ENCODE measurements at regions not wholly inside any gene's neighbourhood (a gene's known extent, or its start where the extent isn't known, plus 50 kb on each side); places are given as distances from the start of the nearest gene placed in this dataset.
A peak's percentile ranks its signal among the peaks of the same experiment; 100 is the strongest.
"Not testable (repeated sequence)": the region's sequence is repeated elsewhere in the genome, so short reads cannot be mapped to it uniquely, and the experiment has no call there.

DNA sequence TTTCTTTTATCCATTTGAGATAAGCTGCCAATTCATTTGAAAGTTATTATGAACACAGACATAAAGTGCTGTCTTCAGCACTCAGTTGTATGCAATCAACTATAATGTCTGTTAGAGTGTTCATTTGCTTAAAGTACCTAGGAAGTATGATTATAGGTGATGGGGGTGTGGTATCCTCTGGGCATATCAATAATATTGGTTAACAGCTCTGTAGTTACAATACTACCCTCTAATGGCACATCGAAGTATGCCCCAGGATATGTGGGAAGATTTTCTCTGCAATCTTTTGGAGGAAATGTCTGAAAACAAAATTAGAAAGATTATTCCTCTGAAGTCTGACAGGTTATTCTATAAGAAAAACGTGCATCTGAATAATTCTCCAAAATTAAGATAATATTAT is 429.7 kb downstream of the ARL4A start:
- Histone ChIP-seq H3K27me3 (ENCODE audit: insufficient read depth, low read depth, severe bottlenecking) (no peaks in the 10 kb centered on the region), H3K9me3 (ENCODE audit: severe bottlenecking) (no peaks in the 10 kb centered on the region), H3K4me3 (ENCODE audit: low read depth, low read length) (no peak overlapping the region), H3K36me3 (no peaks in the 10 kb centered on the region), H3K27ac (no peak overlapping the region)
- TF ChIP-seq, protein P1, sequence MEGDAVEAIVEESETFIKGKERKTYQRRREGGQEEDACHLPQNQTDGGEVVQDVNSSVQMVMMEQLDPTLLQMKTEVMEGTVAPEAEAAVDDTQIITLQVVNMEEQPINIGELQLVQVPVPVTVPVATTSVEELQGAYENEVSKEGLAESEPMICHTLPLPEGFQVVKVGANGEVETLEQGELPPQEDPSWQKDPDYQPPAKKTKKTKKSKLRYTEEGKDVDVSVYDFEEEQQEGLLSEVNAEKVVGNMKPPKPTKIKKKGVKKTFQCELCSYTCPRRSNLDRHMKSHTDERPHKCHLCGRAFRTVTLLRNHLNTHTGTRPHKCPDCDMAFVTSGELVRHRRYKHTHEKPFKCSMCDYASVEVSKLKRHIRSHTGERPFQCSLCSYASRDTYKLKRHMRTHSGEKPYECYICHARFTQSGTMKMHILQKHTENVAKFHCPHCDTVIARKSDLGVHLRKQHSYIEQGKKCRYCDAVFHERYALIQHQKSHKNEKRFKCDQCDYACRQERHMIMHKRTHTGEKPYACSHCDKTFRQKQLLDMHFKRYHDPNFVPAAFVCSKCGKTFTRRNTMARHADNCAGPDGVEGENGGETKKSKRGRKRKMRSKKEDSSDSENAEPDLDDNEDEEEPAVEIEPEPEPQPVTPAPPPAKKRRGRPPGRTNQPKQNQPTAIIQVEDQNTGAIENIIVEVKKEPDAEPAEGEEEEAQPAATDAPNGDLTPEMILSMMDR (IDR thresholded peaks at IDR 0.05; ENCODE audit: low read depth, low read length) = peak; percentile 15; the same call in 1 of the 2 replicates
- no peak for DNase-seq

DNA sequence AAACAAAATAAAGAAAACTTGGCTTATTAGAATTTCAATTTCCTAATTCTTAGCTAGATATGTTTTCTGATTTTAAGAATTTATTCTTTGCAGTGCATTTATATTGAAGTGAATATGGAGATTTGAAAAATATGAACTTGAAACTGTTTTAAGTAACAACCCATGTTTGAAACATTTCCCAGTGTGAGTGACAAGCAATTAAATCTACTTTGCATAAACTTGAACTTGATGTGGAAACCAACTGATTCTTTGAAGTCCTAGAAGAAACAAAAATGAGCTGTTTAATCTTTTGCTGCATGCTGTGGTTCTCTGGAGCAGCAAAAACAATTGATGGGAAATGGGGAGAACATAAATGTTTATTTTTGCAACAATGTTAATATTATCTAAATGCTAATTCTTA is 430.2 kb downstream of the ARL4A start:
- H3K4me3 ChIP-seq (ENCODE audit: low read depth, low read length) = no peak overlapping the region
- TF ChIP-seq, protein P1 (IDR thresholded peaks at IDR 0.05; ENCODE audit: low read depth, low read length) = no peak
- no peak for DNase-seq

DNA sequence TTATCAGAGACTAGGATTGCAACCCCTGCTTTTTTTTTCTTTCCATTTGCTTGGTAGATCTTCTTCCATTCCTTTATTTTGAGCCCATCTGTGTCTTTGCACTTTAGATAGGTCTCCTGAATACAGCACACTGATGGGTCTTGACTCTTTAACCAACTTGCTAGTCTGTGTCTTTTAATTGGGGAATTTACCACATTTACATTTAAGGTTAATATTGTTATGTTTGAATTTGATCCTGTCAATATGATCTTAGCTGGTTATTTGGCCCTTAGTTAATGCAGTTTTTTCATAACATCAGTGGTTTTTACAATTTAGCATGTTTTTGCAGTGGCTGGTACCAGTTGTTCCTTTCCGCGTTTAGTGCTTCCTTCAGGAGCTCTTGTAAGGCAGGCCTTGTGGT is 437.2 kb downstream of the ARL4A start:
- not testable (repeated sequence) for H3K4me3 ChIP-seq (ENCODE audit: low read depth, low read length); H3K9me3 ChIP-seq (ENCODE audit: severe bottlenecking); DNase-seq; H3K27me3 ChIP-seq (ENCODE audit: insufficient read depth, low read depth, severe bottlenecking); H3K27ac ChIP-seq; H3K36me3 ChIP-seq

More for the DNA sequence above, 430.2 kb downstream of the ARL4A start:
- H3K36me3 ChIP-seq = no peaks in the 10 kb centered on the region
- H3K27me3 ChIP-seq (ENCODE audit: insufficient read depth, low read depth, severe bottlenecking) = no peaks in the 10 kb centered on the region
- H3K9me3 ChIP-seq (ENCODE audit: severe bottlenecking) = no peaks in the 10 kb centered on the region
- no peak overlapping the region for H3K27ac ChIP-seq

DNA sequence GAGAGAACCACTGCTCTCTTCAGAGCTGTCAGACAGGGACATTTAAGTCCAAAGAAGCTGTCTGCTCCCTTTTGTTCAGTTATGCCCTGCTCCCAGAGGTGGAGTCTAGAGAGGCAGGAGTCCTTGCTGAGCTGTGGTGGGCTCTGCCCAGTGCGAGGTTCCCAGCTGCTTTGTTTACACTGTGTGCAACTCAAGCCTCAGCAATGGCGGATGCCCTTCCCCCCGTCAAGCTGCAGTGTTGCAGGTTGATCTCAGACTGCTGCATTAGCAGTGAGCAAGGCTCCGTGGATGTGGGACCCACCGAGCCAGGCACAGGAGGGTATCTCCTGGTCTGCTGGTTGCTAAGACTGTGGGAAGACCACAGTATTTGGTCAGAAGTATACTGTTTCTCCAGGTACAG is 438.9 kb downstream of the ARL4A start:
- TF ChIP-seq, protein P1 (IDR thresholded peaks at IDR 0.05; ENCODE audit: low read depth, low read length) = no peak
- Histone ChIP-seq H3K27ac (no peak overlapping the region), H3K36me3 (no peaks in the 10 kb centered on the region), H3K9me3 (ENCODE audit: severe bottlenecking) (no peaks in the 10 kb centered on the region), H3K4me3 (ENCODE audit: low read depth, low read length) (no peak overlapping the region), H3K27me3 (ENCODE audit: insufficient read depth, low read depth, severe bottlenecking) (no peaks in the 10 kb centered on the region)
- no peak for DNase-seq

DNA sequence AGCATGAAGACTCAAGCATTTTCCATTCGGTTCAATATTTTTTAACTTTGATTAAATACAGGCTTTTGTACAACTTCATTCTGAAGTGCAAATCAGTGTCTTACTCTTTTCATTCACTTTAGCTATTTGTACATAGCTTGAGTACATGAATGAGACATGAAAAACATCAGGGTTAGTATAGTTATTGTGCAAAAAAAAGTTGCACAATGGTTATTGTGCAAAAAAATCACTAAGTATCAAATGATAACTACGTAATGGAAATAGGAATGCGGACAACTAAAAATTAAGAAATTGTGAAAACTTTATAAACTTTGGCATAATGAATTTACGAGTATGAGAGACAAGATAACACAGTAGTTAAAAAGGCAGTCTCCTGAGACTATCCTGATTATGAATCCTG is 442.9 kb downstream of the ARL4A start:
- no peaks in the 10 kb centered on the region for H3K36me3 ChIP-seq
- TF ChIP-seq, protein P1 (IDR thresholded peaks at IDR 0.05; ENCODE audit: low read depth, low read length) = no peak

DNA sequence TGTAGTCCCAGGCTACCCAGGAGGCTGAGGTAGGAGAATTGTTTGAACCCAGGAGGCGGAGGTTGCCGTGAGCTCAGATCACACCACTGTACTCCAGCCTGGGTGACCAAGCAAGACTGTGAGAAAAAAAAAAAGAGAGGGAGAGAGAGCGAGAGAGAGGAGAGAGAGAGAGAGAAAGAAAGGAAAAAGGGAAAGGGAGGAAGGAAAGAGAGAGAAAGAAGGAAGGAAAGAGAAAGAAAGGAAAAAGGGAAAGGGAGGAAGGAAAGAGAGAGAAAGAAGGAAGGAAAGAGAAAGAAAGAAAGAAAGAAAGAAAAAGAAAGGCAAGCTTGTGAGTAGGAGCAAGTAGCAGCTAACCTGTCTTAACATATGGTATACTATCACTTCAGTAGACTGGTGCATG is 443.5 kb downstream of the ARL4A start:
- H3K9me3 ChIP-seq (ENCODE audit: severe bottlenecking); H3K27me3 ChIP-seq (ENCODE audit: insufficient read depth, low read depth, severe bottlenecking); DNase-seq; H3K27ac ChIP-seq; H3K36me3 ChIP-seq; H3K4me3 ChIP-seq (ENCODE audit: low read depth, low read length): not testable (repeated sequence)

More for the DNA sequence above, 442.9 kb downstream of the ARL4A start:
- no peaks in the 10 kb centered on the region for H3K27me3 ChIP-seq (ENCODE audit: insufficient read depth, low read depth, severe bottlenecking)
- H3K4me3 ChIP-seq (ENCODE audit: low read depth, low read length) = no peak overlapping the region
- DNase-seq = no peak
- H3K9me3 ChIP-seq (ENCODE audit: severe bottlenecking) = no peaks in the 10 kb centered on the region
- H3K27ac ChIP-seq = no peak overlapping the region

DNA sequence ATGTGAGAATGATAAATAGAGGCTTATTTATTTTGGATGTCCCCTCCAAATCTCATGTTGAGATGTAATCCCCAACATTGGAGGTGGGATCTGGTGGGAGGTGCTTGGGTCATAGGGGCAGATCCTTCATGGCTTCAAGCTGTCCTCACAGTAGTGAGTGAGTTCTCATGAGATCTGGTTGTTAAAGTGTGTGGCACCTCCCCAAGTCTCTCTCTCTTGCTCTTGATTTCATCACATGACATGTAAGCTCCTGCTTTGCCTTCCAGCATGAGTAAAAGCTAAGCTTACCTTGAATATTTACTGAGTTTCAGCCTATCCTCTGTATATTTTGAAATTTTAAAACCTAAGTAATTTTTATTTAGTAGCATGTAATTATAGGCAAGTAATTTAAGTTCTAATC is 444.9 kb downstream of the ARL4A start:
- TF ChIP-seq, protein P1 (IDR thresholded peaks at IDR 0.05; ENCODE audit: low read depth, low read length) = no peak

DNA sequence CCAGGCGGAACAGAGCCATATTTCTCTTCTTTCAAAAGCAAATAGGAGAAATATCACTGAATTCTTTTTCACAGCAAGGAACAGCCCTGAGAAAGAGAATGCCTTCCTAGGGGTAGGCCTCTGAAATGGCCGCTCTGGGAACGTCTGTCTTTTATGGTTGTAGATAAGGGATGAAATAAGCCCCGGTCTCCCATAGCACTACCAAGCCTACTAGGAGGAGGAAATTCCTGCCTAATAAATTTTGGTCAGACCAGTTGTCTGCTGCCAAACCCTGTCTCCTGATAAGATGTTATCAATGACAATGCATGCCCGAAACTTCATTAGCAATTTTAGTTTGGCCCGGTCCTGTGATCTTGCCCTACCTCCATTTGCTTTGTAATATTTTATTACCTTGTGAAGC is 448.9 kb downstream of the ARL4A start:
- H3K9me3 ChIP-seq (ENCODE audit: severe bottlenecking); H3K27me3 ChIP-seq (ENCODE audit: insufficient read depth, low read depth, severe bottlenecking); DNase-seq; H3K36me3 ChIP-seq; H3K4me3 ChIP-seq (ENCODE audit: low read depth, low read length); H3K27ac ChIP-seq: not testable (repeated sequence)

More for the DNA sequence above, 444.9 kb downstream of the ARL4A start:
- no peak for DNase-seq
- H3K4me3 ChIP-seq (ENCODE audit: low read depth, low read length) = no peak overlapping the region
- no peaks in the 10 kb centered on the region for H3K36me3 ChIP-seq
- H3K27ac ChIP-seq = no peak overlapping the region
- no peaks in the 10 kb centered on the region for H3K27me3 ChIP-seq (ENCODE audit: insufficient read depth, low read depth, severe bottlenecking)
- H3K9me3 ChIP-seq (ENCODE audit: severe bottlenecking) = no peaks in the 10 kb centered on the region

Measured in WERI-Rb-1 (cell line).